HEK293T (cell line): ENCODE measurements at regions not wholly inside any gene's neighbourhood (a gene's known extent, or its start where the extent isn't known, plus 50 kb on each side); places are given as distances from the start of the nearest gene placed in this dataset.

Experiments used
- FOXA1 ChIP-seq: fragments of 450-650 bp; IDR thresholded peaks from 2 replicates; pipeline ENCODE4 v1.6.1; 2016; ENCODE audit warnings: mild to moderate bottlenecking
- FOXK2 ChIP-seq: fragments of 450-650 bp; IDR thresholded peaks from 2 replicates; pipeline ENCODE4 v1.6.1; 2016; ENCODE audit warnings: mild to moderate bottlenecking
- FOXM1 ChIP-seq: fragments of 450-650 bp; IDR thresholded peaks from 2 replicates; pipeline ENCODE4 v1.6.1; 2017; ENCODE audit warnings: mild to moderate bottlenecking, borderline replicate concordance
- LEF1 ChIP-seq: fragments of 450-650 bp; IDR thresholded peaks from 2 replicates; pipeline ENCODE4 v1.6.1; 2017; ENCODE audit warnings: mild to moderate bottlenecking, borderline replicate concordance
- NFRKB ChIP-seq: fragments of 450-650 bp; IDR thresholded peaks from 2 replicates; pipeline ENCODE4 v1.6.1; 2016; ENCODE audit warnings: mild to moderate bottlenecking, moderate library complexity
- ZNF384 ChIP-seq: fragments of 450-650 bp; IDR thresholded peaks from 2 replicates; pipeline ENCODE4 v1.6.1; 2016

GRCh38 chr11:11710556-11710955 lies 88.8 kb upstream of the GALNT18 start:
- no peak for TF ChIP-seq NFRKB
- TF ChIP-seq FOXM1, result no peak
- no peak for TF ChIP-seq LEF1
- TF ChIP-seq FOXK2, result no peak
- TF ChIP-seq ZNF384, result no peak
- TF ChIP-seq FOXA1, result no peak
